ENCODE measurements at regions not wholly inside any gene's neighbourhood (a gene's known extent, or its start where the extent isn't known, plus 50 kb on each side); places are given as distances from the start of the nearest gene placed in this dataset.

DNA sequence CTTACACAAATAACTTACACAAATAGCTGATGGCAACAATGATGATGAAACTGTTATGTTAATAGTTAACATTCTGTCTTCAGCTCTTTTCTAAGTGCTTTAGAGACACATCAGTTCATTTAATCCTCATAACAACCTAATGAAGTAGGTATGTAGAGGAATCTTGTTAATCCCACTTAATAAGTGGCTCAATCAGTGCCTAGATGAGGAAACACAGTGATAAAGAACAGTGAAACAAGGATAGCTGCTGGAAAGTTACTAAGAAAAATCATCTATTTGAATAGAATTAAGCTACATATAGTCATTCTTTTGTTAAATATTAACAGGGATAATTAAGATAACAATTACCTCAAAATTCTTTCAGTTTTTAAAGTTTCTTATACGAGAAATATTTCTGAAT lies 487.6 kb downstream of the ARL4A start:
- TF ChIP-seq CTCF (IDR thresholded peaks at IDR 0.05; ENCODE audit: borderline replicate concordance, extremely low read depth, insufficient read depth): no peak
- intact Hi-C loops (cut with DNase I): no loop called here
- no peak for FAIRE-seq

DNA sequence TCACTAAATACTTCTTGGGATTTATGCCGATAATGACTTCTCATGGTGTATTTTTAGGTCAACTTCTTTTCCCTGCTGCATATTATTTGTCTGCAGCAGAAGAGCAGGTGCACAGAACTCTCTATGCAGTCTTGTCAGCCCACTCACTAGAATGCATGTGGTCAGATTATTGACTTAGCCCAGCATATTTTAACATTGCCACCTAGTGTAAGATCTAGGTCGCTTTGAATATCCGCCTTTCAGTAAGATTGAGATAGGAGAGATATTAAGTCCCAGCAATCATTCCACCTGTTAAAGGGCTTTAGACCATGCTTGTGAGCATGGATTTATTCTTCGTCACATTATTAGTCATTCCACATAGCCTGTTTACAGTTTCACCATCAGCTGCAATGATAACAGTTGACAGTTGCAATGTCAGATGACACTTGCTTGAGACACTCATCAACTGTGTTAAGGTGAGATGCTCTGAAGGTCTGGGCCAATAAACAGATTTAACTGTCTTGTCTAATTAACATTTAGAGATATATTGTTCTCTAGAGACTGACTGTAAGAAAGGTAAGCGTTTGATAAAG lies 491.7 kb downstream of the ARL4A start:
- H3K36me3 ChIP-seq (ENCODE audit: control insufficient read depth in 2 of 3, insufficient read depth in 3 of 3, low read length in 3 of 3): no peaks in the 10 kb centered on the region
- peak; percentile 5 for TF ChIP-seq CTCF (IDR thresholded peaks at IDR 0.05; ENCODE audit: borderline replicate concordance, extremely low read depth, insufficient read depth)
- intact Hi-C loops (cut with DNase I): no loop called here
- no peak overlapping the region for H3K4me3 ChIP-seq (ENCODE audit: low read length in 3 of 3)
- no peak overlapping the region for H3K9ac ChIP-seq (ENCODE audit: low read length in 3 of 3)
- H3K27ac ChIP-seq (ENCODE audit: low read depth in 2 of 2, low read length in 2 of 2): no peak overlapping the region
- no peaks in the 10 kb centered on the region for H3K27me3 ChIP-seq (ENCODE audit: control insufficient read depth, insufficient read depth, low read length)
- FAIRE-seq (no peak), DNase-seq (peak in 1 of 5 donors; percentile 19)
- no peaks in the 10 kb centered on the region for H3K4me1 ChIP-seq (ENCODE audit: control insufficient read depth in 2 of 3, insufficient read depth in 2 of 3, low read depth in 1 of 3, low read length in 3 of 3)
- H3K9me3 ChIP-seq (ENCODE audit: control insufficient read depth in 2 of 3, insufficient read depth in 1 of 3, low read length in 3 of 3): no peaks in the 10 kb centered on the region

More for the DNA sequence above, 487.6 kb downstream of the ARL4A start:
- H3K27me3 ChIP-seq (ENCODE audit: control insufficient read depth, insufficient read depth, low read length): no peaks in the 10 kb centered on the region
- H3K4me1 ChIP-seq (ENCODE audit: control insufficient read depth in 2 of 3, insufficient read depth in 2 of 3, low read depth in 1 of 3, low read length in 3 of 3): no peaks in the 10 kb centered on the region
- H3K27ac ChIP-seq (ENCODE audit: low read depth in 2 of 2, low read length in 2 of 2): no peak overlapping the region
- no peak overlapping the region for H3K4me3 ChIP-seq (ENCODE audit: low read length in 3 of 3)
- H3K9me3 ChIP-seq (ENCODE audit: control insufficient read depth in 2 of 3, insufficient read depth in 1 of 3, low read length in 3 of 3): no peaks in the 10 kb centered on the region
- no peak for DNase-seq
- H3K36me3 ChIP-seq (ENCODE audit: control insufficient read depth in 2 of 3, insufficient read depth in 3 of 3, low read length in 3 of 3): no peaks in the 10 kb centered on the region
- H3K9ac ChIP-seq (ENCODE audit: low read length in 3 of 3): no peak overlapping the region

DNA sequence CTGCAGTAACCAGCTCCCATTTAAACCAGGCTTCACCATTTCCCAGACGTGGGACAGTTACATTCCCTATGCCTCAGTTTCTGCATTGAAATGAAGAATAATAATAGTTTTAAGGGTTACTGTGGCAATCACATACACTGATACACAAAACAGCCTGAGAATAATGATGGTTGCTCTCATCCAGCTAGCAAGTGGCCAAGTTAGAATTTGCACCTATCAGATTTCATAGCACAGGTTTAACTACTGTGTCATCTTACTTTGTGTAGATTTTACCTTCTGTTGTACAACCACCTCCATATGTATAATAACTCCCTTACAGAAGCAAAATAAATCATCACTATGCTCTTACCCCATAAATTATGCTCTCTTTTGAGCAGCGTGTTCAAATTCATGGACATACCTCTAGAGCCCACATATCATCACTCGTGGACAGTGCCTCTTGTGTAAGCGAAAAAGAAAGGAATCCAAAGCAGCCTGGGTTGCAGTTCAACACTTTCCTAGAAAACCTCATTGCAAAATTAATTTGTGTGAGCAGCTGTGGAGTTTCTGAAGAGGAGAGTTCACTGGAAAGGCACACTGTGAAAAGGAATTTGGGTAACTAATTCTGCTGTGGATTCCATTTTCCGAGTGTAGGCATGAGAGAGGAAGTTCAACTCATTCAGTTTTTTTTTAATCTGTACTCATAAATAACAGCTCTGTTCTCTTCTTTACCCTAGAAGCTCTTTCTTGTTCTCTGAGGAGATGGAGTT lies 492.5 kb downstream of the ARL4A start:
- Histone ChIP-seq H3K9ac (ENCODE audit: low read length in 3 of 3) (no peak overlapping the region), H3K27me3 (ENCODE audit: control insufficient read depth, insufficient read depth, low read length) (no peaks in the 10 kb centered on the region), H3K9me3 (ENCODE audit: control insufficient read depth in 2 of 3, insufficient read depth in 1 of 3, low read length in 3 of 3) (no peaks in the 10 kb centered on the region), H3K4me1 (ENCODE audit: control insufficient read depth in 2 of 3, insufficient read depth in 2 of 3, low read depth in 1 of 3, low read length in 3 of 3) (no peaks in the 10 kb centered on the region), H3K27ac (ENCODE audit: low read depth in 2 of 2, low read length in 2 of 2) (no peak overlapping the region), H3K36me3 (ENCODE audit: control insufficient read depth in 2 of 3, insufficient read depth in 3 of 3, low read length in 3 of 3) (no peaks in the 10 kb centered on the region), H3K4me3 (ENCODE audit: low read length in 3 of 3) (peak overlapping the region in 1 of 3 donors; percentile 11)
- DNase-seq (peak in 2 of 5 donors; percentile 48 to 60), FAIRE-seq (no peak)
- TF ChIP-seq CTCF (IDR thresholded peaks at IDR 0.05; ENCODE audit: borderline replicate concordance, extremely low read depth, insufficient read depth): no peak
- intact Hi-C loops (cut with DNase I): no loop called here
